Frontal cortex (tissue), 3 donors: ENCODE measurements at regions not wholly inside any gene's neighbourhood (a gene's known extent, or its start where the extent isn't known, plus 50 kb on each side); places are given as distances from the start of the nearest gene placed in this dataset.

ENCODE experiments used
- DNase-seq, 2 donors: peaks; one replicate each; pipeline ENCODE4 v3.0.0; 2012; ENCODE audit warnings: low spot score in 2 of 2
- FAIRE-seq: peaks from 2 replicates; lab custom pipeline; 2012; peaks lifted over from hg19 to GRCh38; lab: Jason Lieb, UNC
- donor health status: control.
- donor health status: control.
- donor health status: control.

DNA sequence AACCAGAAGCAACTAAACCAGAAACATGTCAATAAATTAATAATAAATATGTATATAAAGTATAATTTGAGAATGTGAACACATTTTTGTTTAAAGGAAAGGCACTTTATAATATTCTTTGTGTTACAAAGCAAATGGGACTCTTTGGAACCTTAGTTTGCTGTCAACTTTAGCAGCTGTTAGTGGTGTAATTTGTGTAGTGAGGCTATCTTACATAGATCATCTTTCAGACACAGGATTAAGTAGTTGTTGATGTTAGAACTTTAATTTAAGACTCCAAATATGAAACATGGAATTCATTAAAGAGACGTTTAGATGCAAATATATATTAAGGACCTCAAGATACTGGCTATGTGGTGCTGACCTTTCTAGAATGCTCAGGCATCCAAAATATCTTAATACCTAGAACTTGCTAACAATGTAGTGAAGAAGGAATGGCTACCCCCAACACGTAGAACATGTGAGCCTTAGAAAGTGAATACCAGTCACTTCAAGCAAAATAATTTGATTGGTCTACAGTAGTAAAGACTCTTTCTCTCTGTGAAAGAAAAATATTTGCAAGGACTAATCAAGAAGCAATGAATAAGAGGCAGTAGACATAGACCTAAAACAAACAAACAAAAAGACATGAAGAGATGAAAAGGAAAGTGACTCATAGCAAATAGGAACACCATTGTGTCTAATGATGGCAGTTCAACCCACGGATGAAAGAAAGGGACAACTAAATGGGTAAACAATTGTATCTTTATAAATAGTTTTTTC, 811.4 kb downstream of the USP25 start:
- no peak for DNase-seq

DNA sequence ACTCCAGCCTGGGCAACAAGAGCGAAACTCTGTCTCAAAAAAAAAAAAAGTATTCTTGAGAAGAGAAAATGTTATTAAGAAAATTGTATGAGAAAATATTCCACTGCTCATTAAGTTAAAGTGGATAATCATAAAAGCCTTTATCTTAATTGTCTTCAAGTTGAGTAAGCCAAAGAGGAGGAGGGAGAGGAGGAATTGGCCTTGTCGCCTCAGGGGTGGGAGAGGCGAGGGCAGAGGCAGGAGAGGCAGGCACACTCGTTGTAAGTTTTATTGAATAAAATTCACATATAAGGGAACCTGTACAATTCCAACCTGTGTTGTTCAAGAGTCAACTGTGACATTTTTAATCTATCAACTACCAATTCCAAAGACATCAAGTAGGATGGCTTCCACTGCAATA, 820.3 kb downstream of the USP25 start:
- DNase-seq (no peak), FAIRE-seq (no peak)

More for the DNA sequence above, 811.4 kb downstream of the USP25 start:
- no peak for FAIRE-seq

DNA sequence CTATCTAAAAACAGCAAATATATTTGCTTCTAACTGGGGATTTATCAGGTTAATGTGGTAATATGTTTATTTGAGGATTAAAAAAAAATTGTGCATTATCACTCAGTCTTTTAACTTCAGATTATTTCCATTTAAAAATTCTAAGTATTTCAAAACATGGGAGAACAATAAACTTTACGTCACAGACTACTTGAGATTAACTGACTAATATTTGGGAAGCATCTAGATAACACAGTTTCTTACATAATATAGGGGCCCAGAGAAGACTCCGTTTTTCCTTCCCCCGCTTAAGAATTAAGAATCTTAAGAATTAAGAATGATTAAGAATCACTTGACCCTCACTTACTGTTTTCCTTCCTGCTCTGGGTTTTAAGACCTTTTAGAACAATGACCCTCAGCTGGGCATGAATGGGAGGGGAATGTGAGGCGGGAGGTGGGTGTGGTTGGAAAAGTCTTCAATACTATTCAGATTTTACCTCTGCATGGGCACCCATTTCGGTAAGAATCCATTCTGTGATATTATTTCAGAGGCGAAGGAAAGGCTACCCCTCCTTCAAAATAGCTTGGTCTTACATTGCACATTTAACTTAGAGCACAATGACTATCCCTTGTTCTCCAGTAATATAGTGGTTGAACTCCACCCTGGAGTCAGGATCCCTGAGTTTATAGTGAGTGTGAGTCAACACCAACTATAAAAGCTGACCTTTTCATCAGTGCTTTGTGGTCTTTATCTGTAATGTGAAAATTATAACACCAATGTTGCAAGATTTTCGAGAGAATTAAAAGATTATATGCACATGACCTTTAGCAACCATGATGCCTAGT, 821.3 kb downstream of the USP25 start:
- FAIRE-seq (no peak), DNase-seq (no peak)

DNA sequence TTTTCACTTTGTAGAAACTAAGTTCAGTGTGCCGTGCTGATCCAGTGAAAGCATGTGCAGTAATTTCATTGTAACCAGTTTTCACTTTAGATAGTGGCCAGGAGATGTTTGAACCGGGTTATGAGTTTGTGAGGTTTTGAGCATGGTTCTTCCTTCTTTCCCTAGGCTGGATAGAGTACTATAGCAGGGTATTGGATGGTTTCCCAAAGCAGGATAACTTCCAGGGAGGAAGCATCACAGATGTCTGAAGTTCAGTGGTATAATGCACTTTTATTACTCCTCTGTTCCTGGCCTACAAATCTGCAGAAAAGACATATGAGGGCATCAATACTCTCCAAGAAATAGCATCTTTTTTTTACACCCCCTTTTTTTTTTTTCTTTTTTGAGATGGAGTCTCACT, 823.1 kb downstream of the USP25 start:
- FAIRE-seq (no peak), DNase-seq (no peak)

DNA sequence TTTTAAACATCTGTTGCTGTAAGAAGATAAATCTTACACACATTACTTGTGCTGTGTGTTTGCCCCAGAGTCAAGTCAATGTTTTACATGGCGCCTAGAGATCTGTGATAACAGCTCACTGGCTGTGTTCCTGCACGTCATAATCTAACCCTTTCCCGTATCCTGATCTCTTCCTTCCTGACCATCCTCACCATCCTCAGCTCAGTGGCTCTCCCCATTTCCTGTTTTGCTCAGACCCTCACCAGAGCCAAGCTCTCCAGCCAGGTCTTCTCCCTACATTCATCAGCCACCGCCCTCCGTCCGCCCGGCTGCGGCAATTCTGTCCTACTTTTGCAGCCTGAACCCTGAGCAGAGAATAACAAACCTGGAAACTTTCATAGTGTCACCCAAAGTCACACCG, 824.7 kb downstream of the USP25 start:
- no peak for DNase-seq
- FAIRE-seq, result no peak

DNA sequence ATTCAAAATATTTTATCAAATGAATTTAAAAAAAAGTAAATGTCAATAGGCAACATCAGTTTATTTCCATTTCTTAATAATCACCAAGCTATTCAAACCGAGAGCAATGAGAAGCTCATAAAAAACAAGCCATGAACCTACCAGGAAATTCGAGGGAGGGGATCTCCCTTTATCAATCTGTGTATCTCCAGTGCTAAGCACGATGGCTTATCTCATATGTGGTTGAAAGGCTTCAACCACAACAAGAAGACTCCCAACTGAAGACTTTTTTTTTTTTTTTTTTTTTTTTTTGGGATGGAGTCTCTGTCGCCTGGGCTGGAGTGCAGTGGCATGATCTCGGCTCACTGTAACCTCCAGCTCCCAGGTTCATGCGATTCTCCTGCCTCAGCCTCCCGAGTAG, 833.3 kb downstream of the USP25 start:
- DNase-seq (no peak), FAIRE-seq (no peak)

DNA sequence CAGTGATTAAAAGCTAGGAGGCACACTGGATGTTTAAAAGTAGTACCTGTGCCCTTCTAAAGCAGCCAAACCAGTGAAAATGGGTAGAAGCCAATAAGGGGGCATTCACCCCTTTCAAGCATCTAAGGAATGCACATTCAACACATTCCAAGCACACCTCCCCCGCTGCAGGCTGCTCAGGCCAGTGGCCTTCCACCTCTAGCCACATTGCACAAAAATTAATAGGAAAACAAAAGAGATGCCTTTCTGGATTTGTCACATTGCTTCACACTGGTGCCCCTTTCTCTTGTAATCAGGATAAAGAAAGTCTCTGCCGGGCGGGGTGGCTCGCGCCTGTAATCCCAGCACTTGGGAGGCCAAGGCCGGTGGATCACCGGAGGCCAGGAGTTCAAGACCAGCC, 834.0 kb downstream of the USP25 start:
- FAIRE-seq (no peak), DNase-seq (no peak)

DNA sequence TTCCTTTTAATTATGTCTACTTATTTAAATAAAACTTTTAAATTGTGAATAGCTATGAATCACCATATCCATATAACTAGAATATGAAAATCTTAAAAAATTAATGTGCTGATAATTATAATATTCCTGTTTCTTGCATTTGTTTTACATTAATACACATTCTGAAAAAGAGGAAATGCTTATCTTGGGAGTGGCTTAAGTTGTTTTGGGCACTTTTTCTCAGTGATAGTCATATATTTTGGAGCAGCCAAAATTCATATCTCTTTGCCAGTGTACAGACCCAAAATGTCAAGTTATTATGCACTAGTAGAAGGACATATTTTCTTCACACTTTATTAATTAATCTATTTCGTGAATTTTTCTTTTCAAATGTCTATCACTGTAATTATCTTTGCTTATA, 838.5 kb downstream of the USP25 start:
- DNase-seq, result no peak
- FAIRE-seq, result peak; percentile 21

DNA sequence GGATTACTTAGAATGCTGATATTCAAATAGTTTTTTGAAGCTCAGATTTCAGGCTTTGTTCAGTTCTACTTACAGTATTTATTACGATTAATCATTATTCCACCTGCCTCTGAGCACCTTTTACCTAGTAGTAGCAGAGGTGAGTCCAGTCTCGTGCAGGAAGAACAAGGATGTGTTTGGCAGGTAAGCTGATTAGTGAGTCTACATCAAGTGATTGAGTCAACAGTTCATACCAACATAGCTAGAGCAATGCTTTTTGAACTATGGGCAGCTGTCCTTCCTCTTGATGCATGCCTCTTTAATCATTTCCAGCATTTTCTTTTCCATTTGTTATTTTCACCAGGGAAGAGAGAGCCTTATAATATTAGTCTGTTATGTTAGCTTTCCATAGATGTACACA, 838.9 kb downstream of the USP25 start:
- DNase-seq, result no peak
- no peak for FAIRE-seq

DNA sequence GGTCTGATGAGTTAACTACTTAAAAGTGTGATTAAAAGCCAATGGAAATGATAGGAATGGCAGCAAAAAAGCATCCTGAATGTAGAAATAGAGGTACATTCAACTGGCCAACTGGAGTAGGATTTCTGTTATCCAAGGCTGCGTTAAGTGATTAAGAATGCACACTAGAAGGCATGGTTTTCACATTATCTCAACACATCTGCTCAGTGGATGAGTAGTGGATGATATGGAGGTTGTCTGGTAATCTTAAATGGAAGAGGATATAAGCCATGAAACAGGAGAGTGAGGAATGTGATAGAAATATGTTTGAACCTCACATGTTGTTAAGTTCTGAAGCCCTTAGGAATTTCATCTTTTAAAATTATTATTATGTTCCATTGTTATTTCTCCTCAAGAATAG, 839.9 kb downstream of the USP25 start:
- no peak for FAIRE-seq
- no peak for DNase-seq

DNA sequence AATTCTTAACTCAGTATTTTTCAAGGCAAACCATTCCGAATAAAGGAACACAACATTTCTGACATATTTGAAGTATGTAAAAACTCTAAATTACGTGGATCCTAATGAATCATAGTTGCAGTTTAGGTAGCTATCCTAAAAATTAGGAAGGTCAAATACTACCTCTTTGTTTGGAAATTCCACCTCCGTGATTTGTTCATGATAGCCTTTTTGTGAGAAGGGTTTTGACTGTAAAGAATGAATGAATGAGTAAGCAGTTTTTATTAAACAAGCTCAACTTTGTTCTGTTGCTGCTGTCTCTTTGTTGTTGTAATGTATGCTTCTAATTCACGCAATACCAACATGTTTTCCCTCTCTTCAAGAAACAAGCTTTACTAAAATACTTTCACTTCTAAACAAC, 840.4 kb downstream of the USP25 start:
- peak; percentile 17 for FAIRE-seq
- no peak for DNase-seq

DNA sequence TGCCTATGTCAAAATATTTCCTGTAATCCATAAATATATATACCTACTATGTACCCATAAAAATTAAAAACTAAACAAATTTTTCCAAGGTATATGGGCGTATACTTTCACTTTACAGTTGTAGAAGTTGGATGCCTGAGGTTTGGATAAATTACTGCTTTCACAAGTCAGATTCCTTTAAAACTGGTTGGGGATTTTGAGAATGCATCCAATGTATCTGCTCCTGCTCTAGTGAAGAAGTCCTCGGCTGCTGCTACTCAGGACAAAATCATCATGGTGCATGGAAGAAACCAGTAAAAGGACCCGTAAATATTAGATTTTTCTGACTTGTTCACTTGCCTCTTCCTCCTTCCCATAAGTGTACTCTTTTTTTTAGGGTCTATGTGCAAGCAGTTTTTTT, 841.1 kb downstream of the USP25 start:
- DNase-seq (no peak), FAIRE-seq (no peak)

DNA sequence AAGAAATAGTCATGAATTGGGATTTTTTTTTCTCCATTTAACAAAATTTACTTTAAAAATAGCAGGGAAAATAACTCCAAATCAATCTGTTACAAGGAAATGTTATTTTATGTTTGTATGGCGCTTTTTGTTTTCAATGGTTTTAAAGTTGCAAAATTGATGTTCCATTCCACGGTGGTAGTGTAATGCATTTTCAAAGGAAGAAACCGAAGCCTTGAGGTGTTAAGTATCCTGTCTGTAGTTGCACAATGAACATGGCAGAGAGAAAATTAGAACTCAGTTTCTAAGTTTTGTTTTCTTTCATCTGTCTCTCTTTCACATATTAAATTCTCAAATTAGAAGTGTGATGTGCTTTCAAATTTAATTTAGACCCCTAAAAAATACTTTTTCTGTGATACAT, 841.8 kb downstream of the USP25 start:
- DNase-seq (no peak), FAIRE-seq (no peak)

DNA sequence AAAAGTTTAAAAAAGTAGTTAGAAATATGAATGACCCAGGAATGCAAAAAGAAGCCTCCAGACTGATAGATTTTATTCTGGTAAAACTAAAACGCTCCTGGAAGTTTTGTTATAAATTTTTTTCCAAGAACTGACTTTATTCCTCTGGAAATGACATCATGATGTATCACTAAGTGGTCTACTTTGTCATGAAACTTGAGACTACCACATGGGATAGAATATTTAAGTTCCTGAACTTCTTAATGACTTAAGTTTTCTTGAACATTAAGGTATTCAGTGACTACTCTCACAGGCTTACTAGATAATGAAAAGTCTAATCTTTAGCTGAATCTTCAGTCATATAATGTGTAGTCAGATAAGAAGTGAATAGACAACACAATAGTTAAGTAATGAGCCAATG, 842.2 kb downstream of the USP25 start:
- FAIRE-seq, result no peak
- no peak for DNase-seq

DNA sequence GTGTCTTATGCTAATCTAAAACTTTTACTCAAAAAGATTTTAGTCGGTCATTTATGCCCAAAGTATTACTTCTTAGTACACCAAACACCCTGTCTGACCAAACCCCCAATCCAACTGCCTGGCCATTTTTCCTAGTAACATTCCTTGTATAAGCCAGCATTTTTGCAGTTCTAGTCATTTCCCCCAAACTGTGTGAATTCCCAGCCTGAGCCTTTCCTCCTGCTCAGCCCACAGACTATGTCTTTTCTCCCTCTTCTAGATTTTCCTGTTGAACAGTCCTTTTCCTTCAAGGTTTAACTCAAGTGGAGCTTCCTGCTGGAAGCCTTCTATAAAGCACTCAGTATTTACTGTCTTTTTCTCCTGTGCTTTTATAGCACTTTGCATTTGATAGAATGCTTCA, 843.8 kb downstream of the USP25 start:
- FAIRE-seq (no peak), DNase-seq (no peak)

DNA sequence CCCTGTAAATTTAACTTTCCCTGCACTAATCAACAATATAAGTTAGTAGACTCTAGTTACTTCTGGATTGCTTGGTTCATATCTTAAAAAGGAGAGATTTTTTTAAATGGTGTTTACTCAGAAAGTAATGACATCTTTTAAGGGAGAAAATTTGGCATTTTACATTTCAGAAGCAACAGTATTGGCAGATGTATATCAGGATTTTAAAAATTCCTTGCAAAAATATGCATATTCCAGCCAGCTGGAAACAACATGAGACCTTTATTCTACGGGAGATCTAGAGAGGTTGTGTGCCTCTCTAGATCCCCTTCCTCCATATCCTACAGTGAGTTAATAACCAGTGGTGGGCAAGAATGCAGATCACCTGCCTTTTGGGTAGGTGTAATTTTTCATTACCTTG, 848.2 kb downstream of the USP25 start:
- no peak for FAIRE-seq

DNA sequence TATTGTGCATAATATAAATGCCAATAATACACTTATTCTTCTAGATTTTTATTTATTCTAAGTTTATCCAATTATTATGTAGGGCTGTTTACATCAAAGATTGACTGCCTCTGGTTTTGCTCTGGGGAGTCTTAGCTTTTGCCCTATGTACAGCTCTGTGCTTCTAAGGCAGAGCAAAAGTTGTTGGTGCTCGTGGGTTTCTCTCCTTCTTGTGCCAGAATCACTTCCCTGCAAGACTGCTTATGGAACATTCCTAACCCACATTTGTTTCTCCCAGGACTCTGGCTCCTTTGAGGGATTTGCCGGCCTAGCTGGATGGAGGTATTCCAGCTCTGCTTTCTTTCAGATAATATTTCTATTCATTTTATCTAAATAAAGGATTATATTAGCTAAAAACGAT, 849.1 kb downstream of the USP25 start:
- FAIRE-seq (no peak), DNase-seq (no peak)

More for the DNA sequence above, 848.2 kb downstream of the USP25 start:
- no peak for DNase-seq

DNA sequence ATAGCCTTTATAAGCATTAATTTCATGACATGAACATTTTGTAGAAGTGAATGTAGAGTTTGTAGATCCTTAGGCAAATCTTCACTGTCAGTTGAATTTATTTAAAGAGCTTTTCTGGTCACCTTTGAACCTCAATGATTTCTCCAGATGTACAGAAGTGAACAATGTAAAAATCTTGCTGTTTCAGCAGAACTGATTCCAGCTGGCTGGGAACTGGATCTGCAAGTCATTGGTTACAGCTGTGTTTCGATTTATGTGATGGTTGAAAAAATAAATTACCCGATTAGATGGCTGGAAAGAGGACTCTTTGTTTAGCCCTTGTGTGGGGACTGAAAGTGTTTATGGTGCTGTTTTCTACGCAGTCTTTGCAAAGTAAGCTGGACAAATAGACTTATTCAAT, 849.8 kb downstream of the USP25 start:
- FAIRE-seq (no peak), DNase-seq (no peak)

DNA sequence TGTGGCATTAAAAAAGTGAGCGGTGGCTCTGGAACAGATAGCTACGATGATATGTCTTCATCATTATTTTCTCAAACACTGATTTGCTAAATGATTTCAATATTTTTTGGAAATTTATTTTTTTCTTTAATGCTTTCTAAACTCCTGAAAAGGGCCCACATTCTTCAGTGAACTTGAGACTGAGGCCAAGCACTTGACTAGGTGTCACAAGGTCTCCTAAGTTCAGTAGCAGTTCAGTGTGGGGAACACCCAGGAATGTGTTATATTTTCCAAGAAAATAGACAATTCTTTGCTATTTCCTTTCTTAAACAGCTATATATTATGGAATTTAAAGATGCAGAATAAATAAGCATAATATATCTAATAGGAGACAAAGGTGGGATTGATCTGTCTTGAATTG, 850.9 kb downstream of the USP25 start:
- FAIRE-seq, result no peak
- no peak for DNase-seq

DNA sequence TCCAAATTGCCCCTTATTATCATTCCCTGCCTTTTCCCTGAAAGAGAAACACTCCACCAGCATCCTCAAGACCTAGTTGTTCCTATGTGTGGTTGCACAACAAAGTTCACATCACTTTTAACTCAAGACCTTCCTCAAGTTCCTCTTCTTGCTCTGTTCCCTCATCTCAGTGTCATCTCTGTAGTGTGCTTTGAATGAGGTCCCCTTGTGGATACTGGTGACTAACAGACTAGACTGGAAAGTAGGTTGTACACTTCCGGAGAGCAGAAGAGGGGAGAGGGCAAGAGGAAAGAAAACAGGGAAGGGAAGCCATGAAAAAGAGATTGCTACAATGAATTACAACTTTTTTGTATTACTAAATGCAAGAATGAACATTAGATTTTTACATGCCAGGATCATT, 853.8 kb downstream of the USP25 start:
- DNase-seq (no peak), FAIRE-seq (no peak)

DNA sequence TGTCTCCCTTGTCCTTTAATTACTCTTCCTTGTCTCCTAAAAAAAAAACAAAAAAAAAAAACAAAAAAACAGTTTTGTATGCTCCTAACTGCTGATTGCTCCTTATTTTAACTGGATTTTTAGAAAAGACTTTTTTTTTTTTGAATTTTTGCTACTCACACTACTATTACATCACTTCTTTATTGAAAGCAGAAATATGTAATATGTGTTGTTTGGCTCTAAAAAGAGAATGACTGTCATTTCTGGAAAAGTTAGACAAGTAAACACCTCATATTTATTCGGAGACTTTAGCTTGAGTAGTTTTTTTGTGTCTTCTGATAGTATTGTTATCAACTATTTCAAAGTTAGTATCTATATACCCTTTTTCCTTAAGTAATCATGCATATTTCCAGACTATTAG, 855.0 kb downstream of the USP25 start:
- FAIRE-seq (peak; percentile 63), DNase-seq (no peak)

DNA sequence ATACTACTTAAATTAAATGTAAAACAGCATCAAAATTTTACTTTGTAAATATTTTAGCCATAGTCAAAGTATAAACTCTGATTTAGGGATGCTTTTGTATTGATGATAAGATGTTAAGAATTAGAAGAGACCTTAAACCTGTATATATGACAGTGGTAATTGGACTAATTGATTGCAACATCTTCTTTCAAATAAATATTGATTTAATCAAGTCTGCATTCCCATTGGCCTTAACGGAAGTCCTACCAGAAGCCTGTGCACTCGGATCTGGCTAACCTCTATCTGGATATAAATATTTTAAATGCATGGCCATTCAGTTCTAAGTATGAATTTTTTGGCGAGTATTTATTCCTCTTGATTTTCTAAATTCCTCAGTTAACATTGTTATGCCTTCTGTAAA, 856.1 kb downstream of the USP25 start:
- no peak for DNase-seq
- no peak for FAIRE-seq
